Fibroblast of lung (primary cell): ENCODE measurements at regions not wholly inside any gene's neighbourhood (a gene's known extent, or its start where the extent isn't known, plus 50 kb on each side); places are given as distances from the start of the nearest gene placed in this dataset.
"Not testable (repeated sequence)": the region's sequence is repeated elsewhere in the genome, so short reads cannot be mapped to it uniquely, and the experiment has no call there.

Experiments
- DNase-seq, 2 donors: peaks; one replicate each; pipeline versions ENCODE4 v3.0.0 to v3.0.0-alpha.2; 2010; ENCODE audit warnings: low read depth in 2 of 2
- H2AFZ ChIP-seq: 2 replicates; pipeline ENCODE4 v1.5.1; 2012; ENCODE audit warnings: low read length, control low read depth, inconsistent platforms
- H3K27ac ChIP-seq: 2 replicates; pipeline ENCODE4 v1.5.1; 2011; ENCODE audit warnings: low read length, control low read depth; ENCODE audit not compliant: insufficient read depth
- H3K27me3 ChIP-seq: 2 replicates; pipeline ENCODE4 v1.5.1; 2011; ENCODE audit warnings: mild to moderate bottlenecking, low read length; ENCODE audit not compliant: control insufficient read depth, insufficient read depth
- H3K36me3 ChIP-seq: 2 replicates; pipeline ENCODE4 v1.5.1; 2011; ENCODE audit warnings: low read length; ENCODE audit not compliant: control insufficient read depth, insufficient read depth
- H3K4me1 ChIP-seq: 2 replicates; pipeline ENCODE4 v1.5.1; 2011; ENCODE audit warnings: low read length; ENCODE audit not compliant: control insufficient read depth, insufficient read depth; ENCODE audit errors: extremely low read depth
- H3K4me2 ChIP-seq: 2 replicates; pipeline ENCODE4 v1.5.1; 2011; ENCODE audit warnings: low read length, control low read depth; ENCODE audit not compliant: insufficient read depth; ENCODE audit errors: extremely low read depth
- H3K4me3 ChIP-seq, 4 experiments: fragments of 200-600 bp in 1 of 4; sonication (generic) in 1 of 4; replicated peaks in 1 of 4; 2 replicates each; pipeline ENCODE4 v1.5.1; 2011 to 2016; ENCODE audit warnings: low read length in 4 of 4, low read depth in 3 of 4, mild to moderate bottlenecking in 3 of 4, control low read depth in 2 of 4, inconsistent platforms in 1 of 4, mixed read lengths in 1 of 4; ENCODE audit not compliant: insufficient read depth in 1 of 4; ENCODE audit errors: control extremely low read depth in 1 of 4
- H3K79me2 ChIP-seq: 2 replicates; pipeline ENCODE4 v1.5.1; 2012; ENCODE audit warnings: mild to moderate bottlenecking, low read length, inconsistent platforms; ENCODE audit not compliant: control insufficient read depth, insufficient read depth
- H3K9ac ChIP-seq: 2 replicates; pipeline ENCODE4 v1.5.1; 2011; ENCODE audit warnings: mild to moderate bottlenecking, low read length, control low read depth; ENCODE audit not compliant: insufficient read depth
- H3K9me3 ChIP-seq: 2 replicates; pipeline ENCODE4 v1.5.1; 2012; ENCODE audit warnings: low read depth, low read length; ENCODE audit not compliant: control insufficient read depth, insufficient read depth
- H4K20me1 ChIP-seq: 2 replicates; pipeline ENCODE4 v1.5.1; 2011; ENCODE audit warnings: low read length; ENCODE audit not compliant: control insufficient read depth, insufficient read depth; ENCODE audit errors: extremely low read depth
- CTCF ChIP-seq, 2 donors: IDR thresholded peaks in 1 of 2; conservative IDR thresholded peaks in 1 of 2; 1 replicate in 1 of 2; 2 replicates in 1 of 2; pipeline ENCODE4 v1.5.1; 2011 to 2012; ENCODE audit warnings: low read length in 2 of 2, control low read depth in 1 of 2, inconsistent platforms in 1 of 2, low read depth in 1 of 2, mild to moderate bottlenecking in 1 of 2
- EZH2 ChIP-seq: IDR thresholded peaks from 2 replicates; pipeline ENCODE4 v1.5.1; 2012; ENCODE audit warnings: low read length, control low read depth, mild to moderate bottlenecking; ENCODE audit errors: missing control alignments

GRCh38 chr1:200487650-200488049 is 77.8 kb upstream of the ZNF281 start:
- Histone ChIP-seq H3K79me2 (no peaks in the 10 kb centered on the region), H3K4me2 (no peak overlapping the region), H2AFZ (no peak overlapping the region), H3K9me3 (no peaks in the 10 kb centered on the region), H3K36me3 (no peaks in the 10 kb centered on the region), H3K27ac (no peak overlapping the region), H3K4me1 (peaks cover 9% of the 10 kb centered on the region), H4K20me1 (no peaks in the 10 kb centered on the region), H3K27me3 (no peaks in the 10 kb centered on the region), H3K9ac (no peak overlapping the region), H3K4me3 (no peak overlapping the region)
- peak in 1 of 2 donors; percentile 61 for DNase-seq
- TF ChIP-seq EZH2 (no peak), CTCF (conservative IDR thresholded peaks at IDR 0.05 in 1 of 2, IDR thresholded peaks at IDR 0.05 in 1 of 2; ENCODE audit: low read depth in 1 of 2, low read length in 2 of 2) (no peak)

- Histone ChIP-seq H3K27ac (no peak overlapping the region), H3K4me2 (no peak overlapping the region), H3K9ac (no peak overlapping the region), H3K36me3 (no peaks in the 10 kb centered on the region), H2AFZ (no peak overlapping the region), H3K27me3 (no peaks in the 10 kb centered on the region), H3K4me3 (no peak overlapping the region), H3K79me2 (no peaks in the 10 kb centered on the region), H3K9me3 (no peaks in the 10 kb centered on the region), H3K4me1 (peaks cover 9% of the 10 kb centered on the region), H4K20me1 (no peaks in the 10 kb centered on the region)
- TF ChIP-seq CTCF (conservative IDR thresholded peaks at IDR 0.05 in 1 of 2, IDR thresholded peaks at IDR 0.05 in 1 of 2; ENCODE audit: low read depth in 1 of 2, low read length in 2 of 2): no peak
- no peak for TF ChIP-seq EZH2
- no peak for DNase-seq
These were observed 76.8 kb upstream of the ZNF281 start for GRCh38 chr1:200486634-200487033.

GRCh38 chr1:200484438-200484946 is 74.7 kb upstream of the ZNF281 start:
- H3K79me2 ChIP-seq, H3K36me3 ChIP-seq, H3K4me1 ChIP-seq, H3K9ac ChIP-seq, H2AFZ ChIP-seq, H3K4me3 ChIP-seq, H4K20me1 ChIP-seq, H3K4me2 ChIP-seq, H3K27me3 ChIP-seq, H3K9me3 ChIP-seq, H3K27ac ChIP-seq, DNase-seq: not testable (repeated sequence)
